ENCODE measurements at regions not wholly inside any gene's neighbourhood (a gene's known extent, or its start where the extent isn't known, plus 50 kb on each side); places are given as distances from the start of the nearest gene placed in this dataset.

DNA sequence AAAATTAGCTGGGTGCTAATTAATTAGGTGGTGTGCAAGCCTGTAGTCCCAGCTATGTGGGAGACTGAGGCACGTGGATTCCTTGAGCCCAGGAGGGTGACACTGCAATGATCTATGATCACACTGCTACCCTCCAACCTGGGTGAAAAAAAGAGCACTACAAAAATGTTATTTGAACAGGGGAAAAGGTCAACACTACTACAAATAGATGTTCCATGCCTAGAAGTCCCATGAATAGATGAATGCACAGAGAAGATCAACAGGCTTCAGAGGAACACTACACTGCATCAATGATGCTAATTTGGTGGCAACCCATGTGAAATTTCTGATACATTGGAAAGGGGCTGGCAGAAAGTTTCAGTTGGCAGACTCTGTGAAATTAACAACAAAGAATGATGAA lies 105.4 kb upstream of the FHIT start:
- Histone ChIP-seq H3K4me3 (no peak overlapping the region), H3K27ac (no peak overlapping the region), H3K27me3 (no peaks in the 10 kb centered on the region), H3K4me1 (peaks cover 0 to 9% (median 2%) of the 10 kb centered on the region in 4 donors), H3K9me3 (no peaks in the 10 kb centered on the region), H3K36me3 (no peaks in the 10 kb centered on the region)
- TF ChIP-seq POLR2A (IDR thresholded peaks at IDR 0.05) = no peak
- TF ChIP-seq, protein P1, sequence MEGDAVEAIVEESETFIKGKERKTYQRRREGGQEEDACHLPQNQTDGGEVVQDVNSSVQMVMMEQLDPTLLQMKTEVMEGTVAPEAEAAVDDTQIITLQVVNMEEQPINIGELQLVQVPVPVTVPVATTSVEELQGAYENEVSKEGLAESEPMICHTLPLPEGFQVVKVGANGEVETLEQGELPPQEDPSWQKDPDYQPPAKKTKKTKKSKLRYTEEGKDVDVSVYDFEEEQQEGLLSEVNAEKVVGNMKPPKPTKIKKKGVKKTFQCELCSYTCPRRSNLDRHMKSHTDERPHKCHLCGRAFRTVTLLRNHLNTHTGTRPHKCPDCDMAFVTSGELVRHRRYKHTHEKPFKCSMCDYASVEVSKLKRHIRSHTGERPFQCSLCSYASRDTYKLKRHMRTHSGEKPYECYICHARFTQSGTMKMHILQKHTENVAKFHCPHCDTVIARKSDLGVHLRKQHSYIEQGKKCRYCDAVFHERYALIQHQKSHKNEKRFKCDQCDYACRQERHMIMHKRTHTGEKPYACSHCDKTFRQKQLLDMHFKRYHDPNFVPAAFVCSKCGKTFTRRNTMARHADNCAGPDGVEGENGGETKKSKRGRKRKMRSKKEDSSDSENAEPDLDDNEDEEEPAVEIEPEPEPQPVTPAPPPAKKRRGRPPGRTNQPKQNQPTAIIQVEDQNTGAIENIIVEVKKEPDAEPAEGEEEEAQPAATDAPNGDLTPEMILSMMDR (IDR thresholded peaks at IDR 0.05) = no peak
- TF ChIP-seq EP300 (IDR thresholded peaks at IDR 0.05) = no peak
- TF ChIP-seq POLR2AphosphoS5 (IDR thresholded peaks at IDR 0.05) = no peak
- ATAC-seq (ENCODE audit: low FRiP score in 2 of 2) (no peak), DNase-seq (no peak)
- WGBS, 2 donors = 67 to 69% methylated on average over 1 of the region's 1 CpG

- Histone ChIP-seq H3K27ac (no peak overlapping the region), H3K4me1 (peaks cover 0 to 9% (median 2%) of the 10 kb centered on the region in 4 donors), H3K4me3 (no peak overlapping the region), H3K36me3 (no peaks in the 10 kb centered on the region), H3K9me3 (no peaks in the 10 kb centered on the region), H3K27me3 (no peaks in the 10 kb centered on the region)
- TF ChIP-seq POLR2A (IDR thresholded peaks at IDR 0.05) = no peak
- no peak for TF ChIP-seq EP300 (IDR thresholded peaks at IDR 0.05)
- no peak for TF ChIP-seq POLR2AphosphoS5 (IDR thresholded peaks at IDR 0.05)
- TF ChIP-seq, protein P1 (IDR thresholded peaks at IDR 0.05) = no peak
- no peak for DNase-seq
- 81 to 85% methylated on average over 1 of the region's 1 CpG for WGBS, 2 donors
- ATAC-seq (ENCODE audit: low FRiP score in 2 of 2) = no peak
Observed at GRCh38 chr3:61357902-61358301, 106.7 kb upstream of the FHIT start.

DNA sequence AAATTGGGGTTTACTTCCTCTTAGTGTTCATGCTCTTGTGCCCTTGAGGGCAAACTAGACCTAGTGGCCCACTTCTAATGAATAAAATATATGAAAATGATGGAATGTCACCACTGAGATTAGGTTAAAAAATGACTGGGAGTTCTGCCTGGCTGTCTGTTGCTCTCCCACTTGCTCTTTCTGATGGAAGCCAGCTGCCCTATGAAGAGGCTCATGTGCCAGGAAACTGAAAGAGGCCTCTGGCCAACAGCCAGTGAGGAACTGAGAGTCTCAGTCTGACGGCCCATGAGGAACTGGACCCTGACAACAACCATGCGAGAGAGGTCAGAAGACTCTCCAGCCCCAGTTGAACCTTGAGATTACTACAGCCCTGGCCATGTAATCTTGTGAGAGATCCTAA lies 107.1 kb upstream of the FHIT start:
- Histone ChIP-seq H3K4me3 (no peak overlapping the region), H3K27ac (no peak overlapping the region), H3K4me1 (peaks cover 0 to 9% (median 2%) of the 10 kb centered on the region in 4 donors), H3K36me3 (no peaks in the 10 kb centered on the region), H3K9me3 (no peaks in the 10 kb centered on the region), H3K27me3 (no peaks in the 10 kb centered on the region)
- TF ChIP-seq POLR2AphosphoS5 (IDR thresholded peaks at IDR 0.05) (peak in 1 of 2 donors; percentile 36), POLR2A (IDR thresholded peaks at IDR 0.05) (no peak)
- 13% methylated on average over 2 of the region's 2 CpGs; no CpG with 5 or more reads in 1 of the 2 donors for WGBS, 2 donors
- ATAC-seq (ENCODE audit: low FRiP score in 2 of 2) (peak; percentile 67 to 91), DNase-seq (peak in 1 of 2 donors; percentile 69)

DNA sequence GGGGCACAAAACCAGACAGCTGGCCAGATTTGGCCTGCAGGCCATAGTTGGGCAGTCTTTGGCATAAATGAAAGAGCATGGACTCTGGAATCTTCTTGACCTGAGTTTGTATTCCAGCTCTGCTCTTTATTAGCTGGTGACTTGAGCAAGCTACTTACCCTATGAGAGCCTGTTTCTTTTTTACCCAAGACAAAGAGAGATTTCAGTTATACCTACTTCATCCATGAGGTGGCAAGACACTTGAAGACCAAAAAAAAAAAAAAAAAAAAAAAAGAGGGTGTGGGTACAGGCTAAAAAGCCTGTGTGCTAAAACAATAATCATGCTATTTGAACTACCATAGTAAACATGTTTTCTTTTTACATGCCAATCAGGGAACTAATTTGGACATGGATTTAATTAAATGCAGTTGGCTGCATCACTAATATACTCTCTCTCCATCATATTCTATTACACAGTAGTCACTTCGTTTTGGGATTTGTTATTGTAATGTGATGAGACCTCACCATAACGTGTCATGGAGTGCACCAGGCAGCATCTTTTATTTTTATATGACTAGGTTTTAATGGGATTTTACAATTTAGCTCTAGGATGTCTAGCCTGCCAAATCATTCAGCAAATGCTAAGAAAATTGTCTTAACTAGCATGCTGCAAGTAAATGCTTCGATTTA lies 109.2 kb upstream of the FHIT start:
- Histone ChIP-seq H3K27ac (no peak overlapping the region), H3K36me3 (no peaks in the 10 kb centered on the region), H3K4me1 (peaks cover 0 to 9% (median 2%) of the 10 kb centered on the region in 4 donors), H3K9me3 (no peaks in the 10 kb centered on the region), H3K4me3 (no peak overlapping the region), H3K27me3 (no peaks in the 10 kb centered on the region)
- WGBS, 2 donors = 79 to 85% methylated on average over 3 of the region's 3 CpGs
- DNase-seq (no peak), ATAC-seq (ENCODE audit: low FRiP score in 2 of 2) (no peak)
- TF ChIP-seq EP300 (IDR thresholded peaks at IDR 0.05) (no peak), POLR2A (IDR thresholded peaks at IDR 0.05) (no peak), POLR2AphosphoS5 (IDR thresholded peaks at IDR 0.05) (no peak)
- TF ChIP-seq, protein P1 (IDR thresholded peaks at IDR 0.05) = no peak

GRCh38 chr3:61369678-61370077 lies 118.4 kb upstream of the FHIT start:
- TF ChIP-seq POLR2A (IDR thresholded peaks at IDR 0.05) (no peak), EP300 (IDR thresholded peaks at IDR 0.05) (no peak), POLR2AphosphoS5 (IDR thresholded peaks at IDR 0.05) (no peak)
- TF ChIP-seq, protein P1 (IDR thresholded peaks at IDR 0.05) = no peak
- Histone ChIP-seq H3K4me3 (no peak overlapping the region), H3K27me3 (no peaks in the 10 kb centered on the region), H3K4me1 (no peaks in the 10 kb centered on the region), H3K27ac (no peak overlapping the region), H3K36me3 (no peaks in the 10 kb centered on the region), H3K9me3 (no peaks in the 10 kb centered on the region)
- ATAC-seq (ENCODE audit: low FRiP score in 2 of 2) (no peak), DNase-seq (no peak)
- 78 to 91% methylated on average over 2 of the region's 2 CpGs for WGBS, 2 donors

All from upper lobe of left lung (tissue), 6 donors.